ENCODE measurements at regions not wholly inside any gene's neighbourhood (a gene's known extent, or its start where the extent isn't known, plus 50 kb on each side); places are given as distances from the start of the nearest gene placed in this dataset. TPM values are rescaled to one million over a fixed set of nuclear protein-coding genes. Genes with fewer than 3 reads are reported as not detected.

DNA sequence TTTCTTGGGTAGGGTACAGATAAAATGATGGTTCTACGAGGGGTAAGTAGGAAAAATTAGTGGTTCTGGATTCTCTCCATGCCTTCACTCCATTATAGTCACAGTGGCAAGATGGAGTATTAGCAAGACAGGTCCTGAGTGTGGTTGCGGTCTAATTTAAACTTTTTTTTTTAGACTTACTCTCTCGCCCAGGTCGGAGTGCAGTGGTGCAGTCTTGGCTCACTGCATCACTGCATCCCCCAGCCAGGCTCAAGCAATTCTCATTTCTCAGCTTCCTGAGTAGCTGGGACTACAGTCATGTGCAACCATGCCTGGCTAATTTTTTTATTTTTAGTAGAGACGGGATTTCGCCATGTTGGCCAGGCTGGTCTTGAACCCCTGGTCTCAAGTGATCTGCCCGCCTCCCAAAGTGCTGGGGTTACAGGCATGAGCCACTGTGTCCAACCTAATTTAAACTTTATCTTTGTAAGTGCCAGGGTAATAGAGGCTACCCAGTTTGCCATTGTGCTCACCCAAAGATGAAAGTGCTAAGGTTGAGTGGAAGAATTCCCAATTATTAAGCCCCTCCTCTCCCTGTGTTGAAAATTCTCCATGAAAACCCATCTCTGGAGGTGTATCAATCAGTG, 135.6 kb downstream of the TM9SF2 start:
- DNase-seq: no peak

DNA sequence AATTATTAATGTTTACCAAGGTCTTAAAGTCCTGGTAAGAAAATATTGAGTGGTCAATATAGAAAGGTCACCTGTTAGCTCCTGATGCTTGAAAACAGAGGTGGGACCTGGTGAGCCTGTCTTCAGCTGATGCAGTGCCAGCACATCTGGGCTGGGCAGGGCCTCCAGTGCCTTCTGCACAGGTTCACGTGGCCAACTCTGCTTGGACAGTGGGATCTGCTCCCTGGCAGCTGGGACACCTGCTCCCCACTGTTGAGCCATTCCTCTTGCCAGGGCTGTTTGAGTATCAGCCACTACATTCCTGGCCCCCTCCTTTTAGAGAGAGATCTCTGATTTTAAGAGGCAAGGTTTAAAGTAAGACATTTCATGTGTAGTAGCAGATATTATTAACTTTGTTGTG, 135.0 kb downstream of the TM9SF2 start:
- no peak for DNase-seq

DNA sequence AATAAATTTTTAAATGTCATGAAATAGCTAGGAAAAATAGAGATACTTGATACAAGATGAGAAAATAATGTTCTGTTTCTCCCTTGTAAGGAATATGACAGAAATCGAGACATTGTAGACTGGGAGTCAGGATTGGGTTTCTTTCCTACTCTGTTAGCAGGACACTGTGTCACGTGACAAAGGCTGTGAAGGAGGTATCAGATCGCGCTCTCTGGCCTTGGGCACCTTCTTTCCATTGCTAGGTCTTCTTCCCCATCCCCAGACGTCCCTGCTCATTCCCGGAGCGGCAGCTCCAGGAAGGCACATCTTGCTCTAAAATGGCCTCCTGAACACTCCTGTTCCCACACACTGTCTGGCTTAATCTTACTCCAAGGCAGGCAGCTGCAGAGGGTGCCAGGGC, 133.4 kb downstream of the TM9SF2 start:
- DNase-seq: no peak

DNA sequence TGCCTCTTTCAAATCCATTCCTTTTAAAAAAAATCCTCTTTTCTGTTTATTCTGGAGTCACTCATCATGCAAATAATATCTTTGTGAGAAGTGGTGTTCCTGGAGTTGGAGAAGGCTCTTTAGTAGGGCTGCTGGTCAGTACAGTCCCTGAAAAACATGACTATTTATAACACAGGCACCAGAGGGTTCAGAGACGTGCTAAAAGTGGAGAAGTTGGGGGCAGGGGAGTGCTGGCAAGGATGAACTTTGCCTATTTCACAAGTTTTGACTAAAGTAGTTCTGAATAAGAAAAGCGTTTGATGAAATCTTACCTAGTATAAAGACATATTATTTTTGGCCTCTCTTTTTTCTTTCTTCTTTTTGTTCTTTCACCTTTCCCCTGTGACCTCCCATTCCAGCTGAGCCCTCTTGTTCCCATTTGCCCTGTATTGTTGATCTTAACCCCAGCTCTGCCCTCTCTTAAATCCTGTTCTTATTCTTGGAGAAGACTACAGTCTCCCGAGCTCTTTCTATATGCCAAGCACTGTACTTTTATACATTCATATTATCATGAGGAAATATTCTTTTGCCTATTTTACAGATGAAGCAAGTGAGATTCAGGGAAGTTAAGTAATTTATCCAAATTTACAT, 129.1 kb downstream of the TM9SF2 start:
- DNase-seq: no peak

DNA sequence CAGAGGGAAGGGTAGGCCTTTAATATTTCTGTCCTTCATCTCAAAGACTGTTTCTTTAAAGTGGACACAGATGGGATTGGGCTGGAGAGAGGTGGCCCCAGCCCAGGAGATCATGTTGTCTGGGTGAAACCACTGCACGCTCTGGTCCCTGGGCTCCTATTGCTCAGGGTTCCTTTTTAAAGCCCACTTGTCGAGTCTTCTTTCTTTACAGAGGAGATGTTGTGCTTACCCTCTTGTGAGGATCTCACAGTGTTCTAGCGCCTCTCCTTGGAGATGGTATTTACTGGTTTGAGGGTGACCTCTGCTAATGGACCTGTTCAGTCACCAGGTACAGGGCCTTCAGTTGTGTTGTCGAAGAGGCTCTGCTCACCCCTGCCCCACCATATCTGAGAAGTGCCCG, 128.4 kb downstream of the TM9SF2 start:
- no peak for DNase-seq

DNA sequence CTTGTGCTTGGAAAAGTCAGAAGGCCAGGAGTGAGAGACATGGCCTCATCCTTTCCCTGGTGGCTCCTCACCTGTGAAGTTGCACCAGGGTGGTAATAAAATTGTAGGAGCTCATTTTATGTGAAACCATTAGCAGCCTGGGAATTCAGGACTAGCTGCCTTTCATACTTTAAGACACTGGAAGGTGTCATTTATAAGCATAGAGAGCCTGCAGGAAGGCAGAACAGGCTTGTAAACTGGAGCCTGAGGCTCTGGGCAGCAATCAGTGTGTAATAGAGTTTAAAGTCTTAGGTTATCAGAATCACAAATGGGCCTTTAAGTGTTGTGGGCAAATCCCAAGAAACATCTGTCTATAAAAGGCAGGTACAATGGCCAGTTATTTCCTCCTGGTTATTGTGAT, 127.2 kb downstream of the TM9SF2 start:
- no peak for DNase-seq

DNA sequence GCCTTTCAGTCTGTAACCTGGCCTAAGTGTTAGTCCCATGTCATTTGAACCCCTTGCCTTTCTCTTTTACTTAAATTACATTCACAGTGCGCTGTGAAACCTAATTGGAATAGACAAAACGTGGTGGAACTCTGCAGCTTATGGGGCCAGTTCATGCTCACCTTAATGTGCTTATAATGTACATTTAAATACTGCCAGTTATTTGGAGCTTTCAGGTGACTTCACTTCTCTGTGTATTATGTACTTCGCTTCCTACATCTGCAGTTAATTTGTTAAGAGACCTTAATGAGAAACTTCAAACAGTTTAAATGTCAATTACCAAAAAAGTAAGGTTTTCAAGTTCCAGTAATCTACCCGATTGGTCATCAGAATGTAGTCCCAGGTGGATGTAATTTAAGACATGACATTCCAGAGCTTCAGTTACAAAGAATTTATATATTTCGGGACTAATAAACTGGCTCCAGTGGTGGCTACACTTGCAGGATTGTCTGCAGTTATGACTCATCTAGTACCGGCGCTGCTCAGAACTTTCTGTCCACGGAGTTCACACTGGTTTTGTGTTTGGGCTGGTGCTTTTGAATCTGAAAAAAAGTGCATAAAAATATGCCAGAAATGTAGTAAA, 125.3 kb downstream of the TM9SF2 start:
- DNase-seq: no peak

DNA sequence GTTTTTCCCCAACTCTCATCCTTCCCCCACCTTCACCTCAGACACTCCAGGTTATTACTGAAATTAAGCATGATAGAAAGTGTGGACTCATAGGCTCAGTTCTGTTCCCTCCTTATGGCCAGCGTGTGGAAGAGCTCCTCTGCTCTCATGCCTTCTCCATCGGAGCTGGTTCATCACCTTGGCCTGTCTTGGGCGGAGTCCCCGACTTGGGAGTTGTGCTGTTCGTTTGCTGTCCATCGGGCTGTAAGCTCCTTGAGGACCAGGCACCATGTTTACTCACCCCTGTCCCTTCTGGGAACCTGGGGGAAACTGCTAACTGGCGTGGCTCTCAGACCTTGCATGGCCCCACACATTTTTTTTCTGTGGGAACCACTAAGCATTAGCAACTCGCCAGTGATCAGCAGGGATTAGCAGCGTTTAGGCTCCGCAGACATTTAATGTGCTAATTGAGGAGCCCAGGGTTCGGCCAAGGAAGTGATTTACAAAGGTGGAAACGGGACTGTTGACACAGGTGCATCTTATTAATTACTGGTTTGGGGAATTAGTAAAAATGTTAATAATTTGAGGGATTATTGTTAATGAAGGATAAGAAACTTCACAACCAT, 123.8 kb downstream of the TM9SF2 start:
- DNase-seq: no peak

DNA sequence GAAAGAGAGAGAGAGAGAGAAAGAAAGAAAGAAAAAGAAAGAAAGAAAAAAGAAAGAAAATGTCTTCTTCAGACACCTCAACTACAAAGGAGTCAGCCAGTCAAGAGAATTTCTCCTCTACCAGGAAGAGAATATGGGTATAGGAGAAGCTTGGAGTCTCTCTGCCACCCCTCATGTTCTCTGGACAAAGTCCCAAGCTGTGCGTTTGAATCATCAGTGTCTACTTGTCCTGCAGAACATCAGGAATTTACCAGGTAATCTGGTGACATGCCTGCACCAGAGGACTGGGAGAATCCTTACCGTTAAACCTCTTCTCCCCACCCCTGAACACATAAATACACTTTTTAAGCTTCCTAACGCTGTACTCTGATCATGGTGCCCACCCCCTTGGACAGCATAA, 119.5 kb downstream of the TM9SF2 start:
- no peak for DNase-seq

DNA sequence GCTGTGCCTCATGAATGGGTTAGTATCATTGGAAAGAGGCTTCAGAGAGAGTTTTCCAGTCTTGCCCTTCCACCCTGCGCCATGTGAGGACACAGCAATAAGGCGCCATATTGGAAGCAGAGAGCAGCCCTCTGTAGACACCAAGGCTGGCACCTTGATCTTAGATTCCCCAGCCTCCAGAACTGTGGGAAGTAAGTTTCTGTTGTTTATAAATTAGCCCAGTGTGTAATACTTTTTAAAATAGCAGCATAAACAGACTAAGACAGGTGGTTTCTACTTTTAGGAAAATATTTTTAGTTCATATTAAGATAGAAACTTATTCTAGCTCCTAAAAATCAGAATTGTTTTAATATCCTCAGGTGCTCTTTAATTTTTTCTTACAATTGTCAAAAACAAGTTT, 117.9 kb downstream of the TM9SF2 start:
- DNase-seq: no peak

DNA sequence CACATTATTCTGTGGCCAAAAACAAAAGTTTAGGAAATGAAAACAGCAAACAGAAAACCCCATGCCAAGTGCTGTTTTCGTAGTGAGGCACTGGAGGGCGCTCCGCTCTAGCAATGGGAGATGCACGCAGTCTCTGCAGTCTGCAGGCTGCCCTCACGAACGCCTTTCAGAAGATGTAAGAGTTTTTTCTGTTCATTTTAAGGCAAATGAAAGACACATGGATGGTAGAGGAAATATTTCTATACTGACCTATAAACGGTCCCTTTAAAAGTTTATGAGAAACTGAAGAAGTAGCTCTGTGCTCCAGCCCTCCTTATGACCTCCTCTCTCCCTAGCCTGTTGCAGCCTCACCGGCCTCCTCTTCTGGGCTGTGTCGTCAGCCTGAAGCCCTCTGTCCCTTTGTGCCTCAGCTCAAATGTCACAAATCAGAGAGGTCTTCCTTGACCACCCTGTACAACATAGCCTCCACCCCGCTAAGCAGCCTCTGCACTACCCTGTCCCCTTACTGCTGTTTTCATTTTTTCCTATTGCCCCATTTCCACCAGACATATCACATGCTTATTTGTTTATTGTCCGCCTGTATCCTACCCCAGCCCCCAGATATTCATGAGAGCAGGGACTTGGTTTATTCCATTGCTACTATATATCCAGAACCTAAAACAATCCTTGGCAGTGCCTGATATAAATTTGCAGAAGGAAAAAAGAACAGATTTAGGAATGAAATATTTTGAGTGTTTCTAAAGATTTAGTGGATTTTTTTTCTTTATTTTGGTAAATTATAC, 116.4 kb downstream of the TM9SF2 start:
- peak; percentile 63 for DNase-seq

DNA sequence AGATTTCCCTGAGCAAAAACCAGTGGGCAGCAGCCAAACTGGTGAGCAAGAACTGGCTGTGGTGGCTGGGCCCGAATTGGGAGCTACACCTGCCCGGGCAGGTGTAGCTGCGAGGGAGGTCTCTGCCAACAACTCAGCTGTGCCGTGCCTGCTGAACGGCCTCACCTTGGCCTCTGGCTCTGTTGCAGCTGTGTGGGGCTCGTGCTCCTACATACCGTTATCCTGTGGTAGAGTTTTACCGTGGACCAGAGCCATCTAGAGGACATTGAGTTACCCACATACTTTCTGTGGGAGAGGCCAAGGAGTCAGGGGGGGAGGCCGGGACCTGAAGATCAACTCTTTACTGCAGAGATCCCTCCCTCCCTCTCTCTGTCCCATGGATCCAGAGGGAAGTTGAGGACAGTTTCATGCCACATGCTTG, 113.2 kb downstream of the TM9SF2 start:
- DNase-seq: no peak

Small RNA genes lying in the stretch of these regions (small RNA-seq; reads per million reads assigned to genes)
- gene MIR4306 (ENCODE audit: low replicate concordance) (not detected), gene RF00402 (ENCODE audit: low replicate concordance) (not detected)

Measured in tongue (tissue), 2 donors.